ENCODE measurements at regions not wholly inside any gene's neighbourhood (a gene's known extent, or its start where the extent isn't known, plus 50 kb on each side); places are given as distances from the start of the nearest gene placed in this dataset.

DNA sequence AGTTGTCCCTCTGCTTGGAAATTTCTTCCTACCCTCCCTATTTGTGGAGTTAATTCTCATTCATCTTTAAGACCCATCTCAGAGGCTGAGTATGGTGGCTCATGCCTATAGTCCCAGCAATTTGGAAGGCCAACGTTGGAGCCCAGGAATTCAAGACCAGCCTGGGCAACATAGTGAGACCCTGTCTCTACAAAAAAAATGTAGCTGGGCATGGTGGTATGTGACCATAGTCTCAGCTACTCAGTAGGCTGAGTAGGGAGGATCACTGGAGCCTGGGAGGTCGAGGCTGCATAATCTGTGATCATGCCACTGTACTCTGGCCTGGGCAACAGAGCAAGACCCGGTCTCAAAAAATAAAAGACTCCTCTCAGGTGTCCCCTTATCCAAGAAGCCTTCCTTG lies 125.1 kb downstream of the SUDS3 start:
- no peak for TF ChIP-seq POLR2AphosphoS5 (IDR thresholded peaks at IDR 0.05; ENCODE audit: low read depth, low read length)
- no peak for TF ChIP-seq TAF1 (IDR thresholded peaks at IDR 0.05; ENCODE audit: borderline replicate concordance, insufficient read depth, low read length)
- no peak for TF ChIP-seq SIN3A (IDR thresholded peaks at IDR 0.05; ENCODE audit: borderline replicate concordance, insufficient read depth, low read length)
